IgD-negative memory B cell (primary cell): ENCODE measurements at regions not wholly inside any gene's neighbourhood (a gene's known extent, or its start where the extent isn't known, plus 50 kb on each side); places are given as distances from the start of the nearest gene placed in this dataset.
"Not testable (repeated sequence)": the region's sequence is repeated elsewhere in the genome, so short reads cannot be mapped to it uniquely, and the experiment has no call there.

Source experiments
- H3K27ac Mint-ChIP-seq, 3 donors: one replicate each; pipeline ENCODE4 v1.8.0; 2020 to 2022; ENCODE audit warnings: mild to moderate bottlenecking in 3 of 3, mixed read lengths in 3 of 3, moderate library complexity in 1 of 3
- H3K27me3 Mint-ChIP-seq: one replicate; pipeline ENCODE4 v1.8.0; 2021; ENCODE audit warnings: mixed read lengths
- H3K36me3 Mint-ChIP-seq: one replicate; pipeline ENCODE4 v1.8.0; 2020; ENCODE audit warnings: mild to moderate bottlenecking, mixed read lengths
- H3K4me1 Mint-ChIP-seq, 3 donors: one replicate each; pipeline ENCODE4 v1.8.0; 2020 to 2022; ENCODE audit warnings: mixed read lengths in 3 of 3, mild to moderate bottlenecking in 1 of 3
- H3K4me3 Mint-ChIP-seq, 4 donors: one replicate each; pipeline ENCODE4 v1.8.0; 2020 to 2022; ENCODE audit warnings: mild to moderate bottlenecking in 4 of 4, mixed read lengths in 4 of 4, moderate library complexity in 3 of 4
- H3K9me3 Mint-ChIP-seq, 3 donors: one replicate each; pipeline ENCODE4 v1.8.0; 2020 to 2021; ENCODE audit warnings: mixed read lengths in 3 of 3, mild to moderate bottlenecking in 1 of 3

DNA sequence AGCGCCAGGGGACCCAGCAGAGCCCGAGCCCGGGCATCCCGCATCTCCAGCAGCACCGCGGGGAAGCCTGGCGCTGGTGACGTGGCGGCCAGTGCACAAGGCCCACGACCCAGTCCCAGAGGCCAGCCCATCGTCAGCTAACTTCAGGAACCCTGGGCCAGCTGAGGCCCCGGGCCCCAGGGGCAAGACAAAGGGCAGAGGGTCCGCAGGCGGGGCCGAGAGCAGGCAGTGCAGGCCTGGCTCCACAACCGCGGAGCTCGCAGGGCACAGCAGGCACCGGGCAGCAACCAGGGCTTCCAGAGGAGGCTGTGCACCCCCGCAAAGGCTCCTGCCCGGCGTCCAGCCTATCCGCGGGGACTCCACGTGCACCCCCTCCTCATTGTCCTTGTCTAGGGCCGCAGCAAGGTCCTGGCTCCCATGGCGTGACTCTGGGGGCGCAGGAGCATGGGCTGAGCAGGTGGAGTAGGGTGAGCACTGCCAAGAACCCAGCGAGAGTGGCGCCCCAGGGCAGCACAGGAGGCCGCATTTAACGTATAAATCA, 352.5 kb downstream of the KCNJ18 start:
- not testable (repeated sequence) for H3K27me3 Mint-ChIP-seq, H3K4me1 Mint-ChIP-seq, H3K9me3 Mint-ChIP-seq, H3K36me3 Mint-ChIP-seq, H3K27ac Mint-ChIP-seq, H3K4me3 Mint-ChIP-seq

- H3K4me3 Mint-ChIP-seq, H3K36me3 Mint-ChIP-seq, H3K27me3 Mint-ChIP-seq, H3K4me1 Mint-ChIP-seq, H3K27ac Mint-ChIP-seq, H3K9me3 Mint-ChIP-seq: not testable (repeated sequence)
Observed at GRCh38 chr17:22047521-22047920, 355.2 kb downstream of the KCNJ18 start.

GRCh38 chr17:22048226-22048625, 355.9 kb downstream of the KCNJ18 start:
- H3K4me1 Mint-ChIP-seq, H3K27me3 Mint-ChIP-seq, H3K4me3 Mint-ChIP-seq, H3K36me3 Mint-ChIP-seq, H3K27ac Mint-ChIP-seq, H3K9me3 Mint-ChIP-seq: not testable (repeated sequence)

DNA sequence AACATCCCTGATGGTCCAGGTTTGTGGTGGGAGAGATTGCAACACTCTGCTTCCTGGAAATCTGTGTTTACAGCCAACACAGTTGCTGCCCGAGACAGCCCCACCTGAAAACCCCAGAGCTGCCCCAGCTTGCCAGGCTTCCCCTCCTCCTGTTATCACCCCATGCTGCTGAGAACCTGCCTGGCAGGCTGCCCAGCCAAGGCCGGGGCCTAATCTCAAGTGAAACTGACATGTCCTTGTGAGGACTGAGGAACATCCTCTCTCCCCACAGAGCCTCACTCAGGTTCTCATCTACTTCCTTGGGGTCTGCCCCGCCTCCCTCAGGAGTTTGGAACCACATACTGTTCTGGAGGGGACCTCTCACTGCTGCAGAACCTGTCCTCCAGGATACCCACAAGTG, 358.4 kb downstream of the KCNJ18 start:
- not testable (repeated sequence) for H3K4me3 Mint-ChIP-seq, H3K4me1 Mint-ChIP-seq, H3K27me3 Mint-ChIP-seq, H3K36me3 Mint-ChIP-seq, H3K9me3 Mint-ChIP-seq, H3K27ac Mint-ChIP-seq

DNA sequence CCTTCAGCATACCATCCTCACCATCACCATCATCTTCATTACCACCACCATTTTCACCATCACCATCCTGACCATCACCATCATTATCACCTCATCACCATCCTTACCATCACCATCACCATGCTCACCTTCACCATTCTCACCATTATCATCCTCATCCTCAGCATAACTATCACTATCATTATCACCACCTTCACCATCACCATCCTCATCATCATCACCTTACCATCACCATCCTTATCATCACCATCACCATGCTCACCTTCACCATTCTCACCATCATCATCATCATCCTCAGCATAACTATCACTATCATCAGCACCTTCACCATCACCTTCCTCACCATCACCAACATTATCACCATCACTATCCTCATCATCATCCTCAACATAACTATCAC, 360.4 kb downstream of the KCNJ18 start:
- not testable (repeated sequence) for H3K27ac Mint-ChIP-seq, H3K4me3 Mint-ChIP-seq, H3K9me3 Mint-ChIP-seq, H3K36me3 Mint-ChIP-seq, H3K4me1 Mint-ChIP-seq, H3K27me3 Mint-ChIP-seq

GRCh38 chr17:22056566-22056965, 364.2 kb downstream of the KCNJ18 start:
- H3K27ac Mint-ChIP-seq, H3K36me3 Mint-ChIP-seq, H3K4me1 Mint-ChIP-seq, H3K9me3 Mint-ChIP-seq, H3K27me3 Mint-ChIP-seq, H3K4me3 Mint-ChIP-seq: not testable (repeated sequence)

- H3K4me1 Mint-ChIP-seq, H3K4me3 Mint-ChIP-seq, H3K27ac Mint-ChIP-seq, H3K27me3 Mint-ChIP-seq, H3K9me3 Mint-ChIP-seq, H3K36me3 Mint-ChIP-seq: not testable (repeated sequence)
Observed at GRCh38 chr17:22075918-22076317, 383.6 kb downstream of the KCNJ18 start.

- H3K27me3 Mint-ChIP-seq, H3K4me1 Mint-ChIP-seq, H3K36me3 Mint-ChIP-seq, H3K27ac Mint-ChIP-seq, H3K4me3 Mint-ChIP-seq: not testable (repeated sequence)
- peaks cover 2 to 11% (median 3%) of the 10 kb centered on the region in 3 donors for H3K9me3 Mint-ChIP-seq
Observed at GRCh38 chr17:22088589-22088988, 396.3 kb downstream of the KCNJ18 start.

DNA sequence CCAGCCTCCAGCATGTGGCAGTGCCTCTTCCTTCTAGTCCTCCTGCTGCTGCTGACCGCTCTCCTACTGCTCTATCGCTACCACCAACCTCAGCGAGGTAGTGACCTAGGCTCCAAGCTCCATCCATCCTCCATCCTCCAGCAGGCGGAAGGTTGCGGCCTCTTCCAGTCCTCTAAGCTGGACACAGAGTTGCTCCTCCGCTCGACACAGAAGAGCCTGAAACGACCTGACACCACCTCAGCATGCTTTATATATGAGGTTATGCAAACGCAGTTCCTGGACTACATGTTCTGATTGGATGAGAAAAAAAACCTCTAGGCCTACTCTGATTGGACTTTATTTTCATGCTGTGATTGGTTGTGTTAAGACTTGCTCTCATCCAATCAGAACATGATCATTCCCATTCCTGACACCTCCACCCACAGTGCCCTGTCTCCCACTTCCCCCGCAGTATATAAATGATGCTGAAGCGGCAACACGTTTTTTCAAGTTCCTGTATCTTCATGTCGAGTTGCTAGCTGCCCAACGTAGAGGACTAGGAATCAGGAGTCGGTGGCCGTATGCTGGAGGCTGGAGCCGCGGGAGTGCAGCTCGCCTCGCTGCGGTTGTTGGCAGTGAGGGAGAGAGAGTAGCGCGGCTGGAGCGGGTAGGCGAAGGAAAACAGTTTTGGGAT, 398.1 kb downstream of the KCNJ18 start:
- Mint-ChIP-seq H3K4me3 (no peak overlapping the region), H3K27ac (no peak overlapping the region), H3K36me3 (peaks cover 3% of the 10 kb centered on the region), H3K4me1 (no peaks in the 10 kb centered on the region), H3K9me3 (peaks cover 2 to 12% (median 3%) of the 10 kb centered on the region in 3 donors), H3K27me3 (no peaks in the 10 kb centered on the region)

GRCh38 chr17:22091041-22091679, 398.8 kb downstream of the KCNJ18 start:
- not testable (repeated sequence) for H3K36me3 Mint-ChIP-seq, H3K27ac Mint-ChIP-seq, H3K4me1 Mint-ChIP-seq, H3K4me3 Mint-ChIP-seq, H3K27me3 Mint-ChIP-seq
- peaks cover 2 to 12% (median 3%) of the 10 kb centered on the region in 3 donors for H3K9me3 Mint-ChIP-seq

DNA sequence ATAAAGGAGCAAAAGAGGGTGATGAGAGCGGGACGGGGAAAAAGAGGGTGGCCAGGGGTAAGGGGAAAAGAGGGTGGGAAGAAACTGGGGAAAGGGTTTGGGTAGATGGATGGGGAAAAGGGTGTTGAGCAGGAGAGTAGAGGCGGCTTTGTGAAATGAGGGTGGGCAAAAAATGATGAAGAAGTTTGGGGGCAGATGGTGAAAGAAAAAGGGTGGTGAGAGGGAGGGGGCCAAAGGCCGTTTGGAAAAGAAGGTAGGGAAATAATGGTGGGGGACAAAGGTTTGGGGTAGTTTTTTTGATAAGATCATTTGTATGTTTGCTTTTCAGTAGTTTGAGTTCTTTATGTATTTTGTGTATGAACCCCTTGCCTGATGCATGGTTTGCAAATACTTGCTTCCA, 399.5 kb downstream of the KCNJ18 start:
- H3K27me3 Mint-ChIP-seq, H3K4me3 Mint-ChIP-seq, H3K4me1 Mint-ChIP-seq, H3K27ac Mint-ChIP-seq, H3K36me3 Mint-ChIP-seq: not testable (repeated sequence)
- peaks cover 2 to 12% (median 3%) of the 10 kb centered on the region in 3 donors for H3K9me3 Mint-ChIP-seq

DNA sequence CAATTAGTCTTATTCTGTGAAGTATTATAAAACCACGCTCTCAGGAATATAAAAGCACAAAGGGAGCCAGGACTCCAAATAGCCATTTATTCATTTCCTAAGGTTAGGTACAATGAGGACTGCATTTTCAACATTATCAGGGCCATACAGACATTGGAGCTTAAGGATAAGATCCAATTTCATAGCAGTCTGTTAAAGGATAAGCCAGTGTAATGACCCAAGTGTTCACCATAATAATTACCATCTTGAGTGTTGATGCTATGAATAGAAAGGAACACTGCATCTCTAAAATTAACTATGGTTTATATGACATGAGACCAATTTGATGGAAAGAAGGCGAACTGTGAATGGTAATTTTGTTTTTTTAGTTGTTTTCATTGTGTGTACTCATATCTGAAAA, 403.1 kb downstream of the KCNJ18 start:
- H3K27ac Mint-ChIP-seq, H3K9me3 Mint-ChIP-seq, H3K27me3 Mint-ChIP-seq, H3K36me3 Mint-ChIP-seq, H3K4me1 Mint-ChIP-seq, H3K4me3 Mint-ChIP-seq: not testable (repeated sequence)

GRCh38 chr17:22099633-22100032, 407.3 kb downstream of the KCNJ18 start:
- H3K27me3 Mint-ChIP-seq, H3K4me3 Mint-ChIP-seq, H3K9me3 Mint-ChIP-seq, H3K27ac Mint-ChIP-seq, H3K4me1 Mint-ChIP-seq, H3K36me3 Mint-ChIP-seq: not testable (repeated sequence)

GRCh38 chr17:22102177-22102576, 409.9 kb downstream of the KCNJ18 start:
- H3K27me3 Mint-ChIP-seq, result no peaks in the 10 kb centered on the region
- H3K36me3 Mint-ChIP-seq, result no peaks in the 10 kb centered on the region
- H3K4me3 Mint-ChIP-seq, result no peak overlapping the region
- H3K4me1 Mint-ChIP-seq, result peaks cover 0 to 2% (median 0%) of the 10 kb centered on the region in 3 donors
- no peak overlapping the region for H3K27ac Mint-ChIP-seq
- H3K9me3 Mint-ChIP-seq, result peaks cover under 1 to 8% (median 6%) of the 10 kb centered on the region in 3 donors

DNA sequence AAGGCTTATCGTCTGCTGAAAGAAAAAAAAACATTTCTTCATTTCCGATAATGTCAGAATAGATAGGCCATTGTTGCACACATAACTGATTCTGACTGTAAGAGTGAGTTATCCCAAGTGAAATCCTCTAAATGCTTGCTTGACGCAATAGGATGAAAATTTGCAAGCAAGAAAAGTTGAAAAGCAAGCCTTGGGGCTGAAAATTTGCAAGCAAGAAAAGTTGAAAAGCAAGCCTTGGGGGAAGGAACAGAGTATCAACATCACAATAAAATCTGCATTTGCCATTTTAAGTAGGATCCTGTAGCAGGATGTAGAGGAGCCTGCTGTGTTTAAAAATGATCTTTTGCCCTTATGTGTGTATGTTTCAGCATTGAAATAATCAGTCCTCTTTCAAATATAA, 424.4 kb downstream of the KCNJ18 start:
- H3K4me1 Mint-ChIP-seq, H3K36me3 Mint-ChIP-seq, H3K27me3 Mint-ChIP-seq, H3K9me3 Mint-ChIP-seq, H3K27ac Mint-ChIP-seq, H3K4me3 Mint-ChIP-seq: not testable (repeated sequence)

GRCh38 chr17:22117401-22117800, 425.1 kb downstream of the KCNJ18 start:
- not testable (repeated sequence) for H3K4me1 Mint-ChIP-seq, H3K27me3 Mint-ChIP-seq, H3K9me3 Mint-ChIP-seq, H3K4me3 Mint-ChIP-seq, H3K36me3 Mint-ChIP-seq, H3K27ac Mint-ChIP-seq
